ENCODE measurements at regions not wholly inside any gene's neighbourhood (a gene's known extent, or its start where the extent isn't known, plus 50 kb on each side); places are given as distances from the start of the nearest gene placed in this dataset.

DNA sequence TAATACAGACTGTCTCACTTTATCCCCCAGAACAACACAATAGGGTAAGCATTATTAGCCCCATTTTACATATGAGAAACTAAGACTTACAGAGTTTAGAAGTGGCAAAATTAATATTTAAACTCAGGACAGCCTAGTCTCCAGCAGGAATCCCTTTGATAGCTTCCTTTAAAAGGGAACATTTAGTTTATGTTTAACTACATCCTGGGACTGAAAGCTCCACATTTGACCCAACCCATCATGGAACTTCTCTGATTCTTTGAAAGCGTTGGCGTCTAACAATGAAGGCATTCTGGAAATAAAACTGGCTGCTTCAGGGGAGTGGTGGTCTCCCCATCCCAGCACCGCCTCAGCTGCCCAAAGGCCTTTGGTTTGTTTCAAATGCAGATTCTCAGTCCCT, 250.6 kb upstream of the NFIA start:
- Histone ChIP-seq H3K9me3 (ENCODE audit: control insufficient read depth in 1 of 2, insufficient read depth in 1 of 2, low read depth in 1 of 2, low read length in 2 of 2) (no peaks in the 10 kb centered on the region), H3K36me3 (ENCODE audit: control insufficient read depth in 1 of 2, insufficient read depth in 2 of 2, low read length in 2 of 2) (no peaks in the 10 kb centered on the region), H4K20me1 (ENCODE audit: insufficient read depth) (no peaks in the 10 kb centered on the region), H3K4me2 (ENCODE audit: low read length) (no peak overlapping the region), H3K27me3 (ENCODE audit: insufficient read depth, low read length) (peaks cover 50% of the 10 kb centered on the region), H2AFZ (ENCODE audit: low read depth, low read length, poor library complexity, severe bottlenecking) (no peak overlapping the region), H3K79me2 (ENCODE audit: insufficient read depth, low read length) (no peaks in the 10 kb centered on the region), H3K4me1 (ENCODE audit: control insufficient read depth in 1 of 2, insufficient read depth in 2 of 2, low read length in 2 of 2) (no peaks in the 10 kb centered on the region; a peak in 1 of 4 replicates), H3K4me3 (replicated peaks in 1 of 2; ENCODE audit: low read depth in 1 of 2, low read length in 2 of 2) (no peak overlapping the region), H3K9ac (ENCODE audit: low read length) (no peak overlapping the region), H3K9me2 (ENCODE audit: insufficient read depth) (no peaks in the 10 kb centered on the region), H3K27ac (ENCODE audit: low read depth, low read length) (no peak overlapping the region)
- ATAC-seq (no peak), DNase-seq (ENCODE audit: low read depth, low spot score) (no peak)
- CTCF ChIA-PET, result interaction anchor here (1.0 kb wide), 1 partner anchor 17 kb away, joined by 4 read pairs; no protein-coding TSS in a partner anchor
- RAD21 ChIA-PET (ENCODE audit: low non-redundant PET in 1 of 2, low total read pairs in 2 of 2, uncharacterized antibody in 2 of 2, unreplicated experiment in 2 of 2), result no interaction called here
- BruUV-seq (replicated peaks), result no TSS peak
- intact Hi-C loops (cut with micrococcal nuclease), result no loop called here
- POLR2A ChIA-PET, result no interaction called here
- TF ChIP-seq, protein P1, sequence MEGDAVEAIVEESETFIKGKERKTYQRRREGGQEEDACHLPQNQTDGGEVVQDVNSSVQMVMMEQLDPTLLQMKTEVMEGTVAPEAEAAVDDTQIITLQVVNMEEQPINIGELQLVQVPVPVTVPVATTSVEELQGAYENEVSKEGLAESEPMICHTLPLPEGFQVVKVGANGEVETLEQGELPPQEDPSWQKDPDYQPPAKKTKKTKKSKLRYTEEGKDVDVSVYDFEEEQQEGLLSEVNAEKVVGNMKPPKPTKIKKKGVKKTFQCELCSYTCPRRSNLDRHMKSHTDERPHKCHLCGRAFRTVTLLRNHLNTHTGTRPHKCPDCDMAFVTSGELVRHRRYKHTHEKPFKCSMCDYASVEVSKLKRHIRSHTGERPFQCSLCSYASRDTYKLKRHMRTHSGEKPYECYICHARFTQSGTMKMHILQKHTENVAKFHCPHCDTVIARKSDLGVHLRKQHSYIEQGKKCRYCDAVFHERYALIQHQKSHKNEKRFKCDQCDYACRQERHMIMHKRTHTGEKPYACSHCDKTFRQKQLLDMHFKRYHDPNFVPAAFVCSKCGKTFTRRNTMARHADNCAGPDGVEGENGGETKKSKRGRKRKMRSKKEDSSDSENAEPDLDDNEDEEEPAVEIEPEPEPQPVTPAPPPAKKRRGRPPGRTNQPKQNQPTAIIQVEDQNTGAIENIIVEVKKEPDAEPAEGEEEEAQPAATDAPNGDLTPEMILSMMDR (IDR thresholded peaks at IDR 0.05 in 2 of 3, conservative IDR thresholded peaks at IDR 0.05 in 1 of 3; ENCODE audit: borderline replicate concordance in 1 of 3, insufficient read depth in 1 of 3, low read depth in 2 of 3, low read length in 2 of 3), result no peak
- TF ChIP-seq POLR2AphosphoS5 (IDR thresholded peaks at IDR 0.05; ENCODE audit: low read depth, low read length) (no peak), ELF1 (IDR thresholded peaks at IDR 0.05; ENCODE audit: borderline replicate concordance, low read depth) (no peak), SIN3A (IDR thresholded peaks at IDR 0.05; ENCODE audit: low read depth) (no peak), CEBPB (IDR thresholded peaks at IDR 0.05; ENCODE audit: low read depth) (no peak), ZNF274 (IDR thresholded peaks at IDR 0.05; ENCODE audit: low read depth, low read length) (no peak), EGR1 (IDR thresholded peaks at IDR 0.05; ENCODE audit: low read depth) (no peak)

DNA sequence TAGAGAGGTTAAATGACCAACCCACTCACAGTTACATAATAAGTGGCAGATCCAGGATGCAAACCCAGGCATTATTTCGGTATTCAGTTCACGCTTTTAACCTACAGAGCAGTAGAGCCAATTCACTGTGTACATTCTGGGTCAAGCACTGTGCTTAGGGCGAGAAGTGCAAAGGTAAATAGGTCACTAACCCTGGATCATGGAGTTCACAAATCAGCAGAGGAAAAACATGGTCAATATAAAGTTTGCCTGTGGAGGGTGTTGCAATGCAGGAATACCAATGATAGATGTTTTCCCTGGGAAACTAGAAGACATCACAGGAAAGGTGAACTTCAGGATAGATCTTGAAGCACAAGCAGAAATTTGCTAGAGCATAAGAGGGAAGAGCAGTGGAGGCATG, 253.4 kb upstream of the NFIA start:
- no peaks in the 10 kb centered on the region for H4K20me1 ChIP-seq (ENCODE audit: insufficient read depth)
- no peak for DNase-seq (ENCODE audit: low read depth, low spot score)
- ChIA-PET CTCF (no interaction called here), POLR2A (no interaction called here), RAD21 (ENCODE audit: low non-redundant PET in 1 of 2, low total read pairs in 2 of 2, uncharacterized antibody in 2 of 2, unreplicated experiment in 2 of 2) (no interaction called here)
- no peak overlapping the region for H3K9ac ChIP-seq (ENCODE audit: low read length)
- H3K4me1 ChIP-seq (ENCODE audit: control insufficient read depth in 1 of 2, insufficient read depth in 2 of 2, low read length in 2 of 2), result no peaks in the 10 kb centered on the region; a peak in 1 of 4 replicates
- H3K4me3 ChIP-seq (replicated peaks in 1 of 2; ENCODE audit: low read depth in 1 of 2, low read length in 2 of 2), result no peak overlapping the region
- no peak overlapping the region for H2AFZ ChIP-seq (ENCODE audit: low read depth, low read length, poor library complexity, severe bottlenecking)
- peaks cover 31% of the 10 kb centered on the region for H3K27me3 ChIP-seq (ENCODE audit: insufficient read depth, low read length)
- H3K36me3 ChIP-seq (ENCODE audit: control insufficient read depth in 1 of 2, insufficient read depth in 2 of 2, low read length in 2 of 2), result no peaks in the 10 kb centered on the region
- no TSS peak for BruUV-seq (replicated peaks)
- no peaks in the 10 kb centered on the region for H3K9me2 ChIP-seq (ENCODE audit: insufficient read depth)
- no peaks in the 10 kb centered on the region for H3K9me3 ChIP-seq (ENCODE audit: control insufficient read depth in 1 of 2, insufficient read depth in 1 of 2, low read depth in 1 of 2, low read length in 2 of 2)
- ATAC-seq, result no peak
- intact Hi-C loops (cut with micrococcal nuclease), result no loop called here
- no peaks in the 10 kb centered on the region for H3K79me2 ChIP-seq (ENCODE audit: insufficient read depth, low read length)
- H3K4me2 ChIP-seq (ENCODE audit: low read length), result no peak overlapping the region
- TF ChIP-seq EZH2phosphoT487 (IDR thresholded peaks at IDR 0.05; ENCODE audit: borderline replicate concordance) (no peak), ZFX (IDR thresholded peaks at IDR 0.05) (no peak), YY1 (IDR thresholded peaks at IDR 0.05; ENCODE audit: extremely low read depth, insufficient replicate concordance, low read depth, low read length) (no peak)
- H3K27ac ChIP-seq (ENCODE audit: low read depth, low read length), result no peak overlapping the region

Data from HCT116 (cell line).